Adrenal gland (tissue), 9 donors: ENCODE measurements at regions not wholly inside any gene's neighbourhood (a gene's known extent, or its start where the extent isn't known, plus 50 kb on each side); places are given as distances from the start of the nearest gene placed in this dataset.

Experiments
- DNase-seq, 7 donors: peaks; one replicate each; pipeline ENCODE4 v3.0.0-alpha.2; 2019 to 2020
- H3K27ac ChIP-seq, 5 donors: fragments of 200-600 bp; sonication (generic) in 4 of 5; 1 replicate in 3 of 5; 2 replicates in 2 of 5; pipeline versions ENCODE4 v1.5.1 to v1.8.0; 2016 to 2020; ENCODE audit warnings: mild to moderate bottlenecking in 1 of 5
- H3K27me3 ChIP-seq: fragments of 200-600 bp; 2 replicates; pipeline ENCODE4 v1.8.0; 2021
- H3K36me3 ChIP-seq, 2 donors: fragments of 200-600 bp; replicated peaks in 1 of 2; 1 replicate in 1 of 2; 2 replicates in 1 of 2; pipeline versions ENCODE4 v1.5.1 to v1.8.0; 2018 to 2022
- H3K4me1 ChIP-seq, 2 donors: fragments of 200-600 bp; replicated peaks in 1 of 2; 1 replicate in 1 of 2; 2 replicates in 1 of 2; pipeline versions ENCODE4 v1.5.1 to v1.8.0; 2018 to 2021
- H3K4me3 ChIP-seq, 4 donors: fragments of 200-600 bp; sonication (generic) in 3 of 4; one replicate each; pipeline ENCODE4 v1.5.1; 2016 to 2018
- H3K9me3 ChIP-seq, 3 donors: fragments of 200-600 bp; sonication (generic) in 1 of 3; replicated peaks in 1 of 3; 1 replicate in 2 of 3; 2 replicates in 1 of 3; pipeline versions ENCODE4 v1.5.1 to v1.8.0; 2016 to 2021
- CTCF ChIP-seq, 6 experiments: fragments of 450-650 bp in 4 of 6; fragments of 200-600 bp in 2 of 6; sonication (generic) in 1 of 6; IDR thresholded peaks; 1 replicate in 5 of 6; 2 replicates in 1 of 6; pipeline versions ENCODE4 v1.5.1 to v1.8.0; 2016 to 2021; ENCODE audit warnings: antibody characterized with exemption in 6 of 6, mild to moderate bottlenecking in 2 of 6, moderate library complexity in 1 of 6
- POLR2A ChIP-seq, 2 donors: fragments of 450-650 bp; IDR thresholded peaks; one replicate each; pipeline ENCODE4 v1.6.1; 2017; ENCODE audit warnings: antibody characterized with exemption in 2 of 2, mild to moderate bottlenecking in 2 of 2, moderate library complexity in 1 of 2
- WGBS, 4 donors: extraction: QIAGEN DNeasy Blood & Tissue Kit in 2 of 4; methylation state at CpG; one replicate each; pipeline versions ENCODE4 v1.1.5 to v1.1.7; 2013 to 2017; 5-methylcytosine and 5-hydroxymethylcytosine counted together
- intact Hi-C, 2 donors: fragments of 100-400 bp; cut with DNase I; formaldehyde crosslinking; loops; one replicate each; pipeline versions ENCODE4 v1.14.1 to v1.15.0; 2022 to 2023
- donor health status: healthy with polysubstance abuse.
- donor health status: Bipolar disorder and iron deficiency.
- donor health status: DM: yes; HTN: yes; CAD: no.
- donor health status: DM: no; HTN: no; CAD: no.
- donor health status: DM: no; HTN: no; CAD: no.

DNA sequence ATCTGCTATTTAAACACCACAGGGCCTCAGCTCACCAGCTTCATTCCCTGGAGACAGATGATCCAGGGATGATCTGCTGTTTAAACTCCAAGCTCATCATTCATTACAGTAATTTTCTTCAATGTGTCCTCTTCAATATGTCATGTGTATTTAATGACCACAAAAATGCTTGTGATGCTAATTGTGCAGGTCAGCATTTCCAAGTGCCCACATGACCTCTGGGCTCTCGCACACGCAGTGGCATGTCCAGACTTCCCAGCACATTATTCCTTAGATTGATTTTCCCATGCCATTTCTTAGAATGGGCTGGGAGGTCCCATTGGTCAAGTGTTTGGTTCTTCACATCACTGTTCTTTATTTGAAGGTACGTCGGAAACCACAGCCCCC, 434.4 kb downstream of the HAO1 start:
- Histone ChIP-seq H3K27ac (no peak overlapping the region), H3K4me3 (no peak overlapping the region), H3K4me1 (no peaks in the 10 kb centered on the region), H3K36me3 (no peaks in the 10 kb centered on the region), H3K9me3 (no peaks in the 10 kb centered on the region), H3K27me3 (no peaks in the 10 kb centered on the region)
- TF ChIP-seq CTCF (IDR thresholded peaks at IDR 0.05) (no peak), POLR2A (IDR thresholded peaks at IDR 0.05) (no peak)
- intact Hi-C loops = no loop called here
- DNase-seq = no peak
- WGBS, 4 donors = 90 to 97% (median 93%) methylated on average over 4 of the region's 4 CpGs

GRCh38 chr20:7516621-7517111, 423.6 kb downstream of the HAO1 start:
- Histone ChIP-seq H3K4me1 (no peaks in the 10 kb centered on the region), H3K4me3 (no peak overlapping the region), H3K9me3 (no peaks in the 10 kb centered on the region), H3K27me3 (no peaks in the 10 kb centered on the region), H3K27ac (no peak overlapping the region), H3K36me3 (no peaks in the 10 kb centered on the region)
- DNase-seq = no peak
- intact Hi-C loops = no loop called here
- 55 to 69% (median 67%) methylated on average over 6 of the region's 6 CpGs for WGBS, 4 donors
- TF ChIP-seq CTCF (IDR thresholded peaks at IDR 0.05) = no peak
- TF ChIP-seq POLR2A (IDR thresholded peaks at IDR 0.05) = no peak

- no peaks in the 10 kb centered on the region for H3K4me1 ChIP-seq
- DNase-seq = no peak
- no peak overlapping the region for H3K4me3 ChIP-seq
- H3K27me3 ChIP-seq = no peaks in the 10 kb centered on the region
- TF ChIP-seq POLR2A (IDR thresholded peaks at IDR 0.05) (no peak), CTCF (IDR thresholded peaks at IDR 0.05) (no peak)
- H3K27ac ChIP-seq = no peak overlapping the region
- intact Hi-C loops = no loop called here
- WGBS, 4 donors = 68 to 78% (median 74%) methylated on average over 4 of the region's 4 CpGs
- no peaks in the 10 kb centered on the region for H3K9me3 ChIP-seq
- no peaks in the 10 kb centered on the region for H3K36me3 ChIP-seq
These were observed 419.9 kb downstream of the HAO1 start for GRCh38 chr20:7520361-7520760.

DNA sequence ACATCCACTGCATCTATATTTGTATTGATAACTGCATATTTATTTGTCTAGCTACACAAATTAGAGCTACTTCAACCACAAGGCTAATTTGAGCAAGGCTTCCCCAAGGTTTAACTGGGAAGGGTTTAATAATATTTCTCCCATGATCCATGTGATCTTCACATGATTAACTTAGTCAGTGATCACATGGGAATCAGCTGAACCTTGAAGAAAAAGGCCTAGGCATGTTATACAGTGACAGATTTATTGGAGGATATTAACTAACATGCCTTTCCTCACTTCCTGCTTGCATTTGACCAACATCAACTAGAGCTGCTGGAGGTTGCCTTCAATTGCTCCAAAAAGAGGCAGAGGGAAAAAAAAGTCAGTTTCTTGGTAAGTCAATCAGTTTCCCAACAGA, 417.0 kb downstream of the HAO1 start:
- no peaks in the 10 kb centered on the region for H3K9me3 ChIP-seq
- no peak for TF ChIP-seq POLR2A (IDR thresholded peaks at IDR 0.05)
- no peak for TF ChIP-seq CTCF (IDR thresholded peaks at IDR 0.05)
- no peaks in the 10 kb centered on the region for H3K4me1 ChIP-seq
- DNase-seq = no peak
- H3K27ac ChIP-seq = no peak overlapping the region
- no peaks in the 10 kb centered on the region for H3K36me3 ChIP-seq
- intact Hi-C loops = no loop called here
- H3K4me3 ChIP-seq = no peak overlapping the region
- no peaks in the 10 kb centered on the region for H3K27me3 ChIP-seq
